Calu3 (cell line): ENCODE measurements at regions not wholly inside any gene's neighbourhood (a gene's known extent, or its start where the extent isn't known, plus 50 kb on each side); places are given as distances from the start of the nearest gene placed in this dataset.
A peak's percentile ranks its signal among the peaks of the same experiment; 100 is the strongest.

Source experiments
- BruUV-seq: library from RNA; stranded (reverse); fragments of 400-500 nt; replicated peaks from 2 replicates; lab custom pipeline; 2021; lab: Mats Ljungman, UMichigan
- CTCF ChIA-PET: fragments of 300-600 bp; sonication (Branson Sonifier 250); formaldehyde crosslinking; loops from one replicate; lab custom pipeline; 2022; ENCODE audit warnings: antibody characterized with exemption; lab: Charles Lee
- DNase-seq: peaks from one replicate; pipeline ENCODE4 v3.0.0; 2022
- H3K27ac Mint-ChIP-seq: one replicate; pipeline ENCODE4 v1.8.0; 2022; ENCODE audit warnings: mixed read lengths; ENCODE audit not compliant: unreplicated experiment
- H3K27me3 Mint-ChIP-seq: one replicate; pipeline ENCODE4 v1.8.0; 2022; ENCODE audit warnings: mixed read lengths; ENCODE audit not compliant: unreplicated experiment
- H3K36me3 Mint-ChIP-seq: one replicate; pipeline ENCODE4 v1.8.0; 2022; ENCODE audit warnings: mild to moderate bottlenecking, moderate library complexity, mixed read lengths; ENCODE audit not compliant: insufficient read depth, unreplicated experiment
- H3K4me1 Mint-ChIP-seq: one replicate; pipeline ENCODE4 v1.8.0; 2022; ENCODE audit warnings: mild to moderate bottlenecking, low read depth, mixed read lengths; ENCODE audit not compliant: unreplicated experiment
- H3K4me3 Mint-ChIP-seq: one replicate; pipeline ENCODE4 v1.8.0; 2022; ENCODE audit warnings: mild to moderate bottlenecking, low read depth, moderate library complexity, mixed read lengths; ENCODE audit not compliant: unreplicated experiment
- H3K9me3 Mint-ChIP-seq: one replicate; pipeline ENCODE4 v1.8.0; 2022; ENCODE audit warnings: low read depth, mixed read lengths; ENCODE audit not compliant: unreplicated experiment
- CTCF ChIP-seq: fragments of 200-600 bp; IDR thresholded peaks from one replicate; pipeline ENCODE4 v1.8.0; 2022; ENCODE audit warnings: antibody characterized with exemption; ENCODE audit not compliant: unreplicated experiment
- intact Hi-C: fragments of 100-400 bp; cut with micrococcal nuclease; formaldehyde crosslinking; loops from one replicate; pipeline ENCODE4 v1.10.0; 2022; ENCODE audit not compliant: unreplicated experiment

GRCh38 chr4:23741681-23742191, 148.1 kb downstream of the PPARGC1A start:
- Mint-ChIP-seq H3K27ac (no peak overlapping the region), H3K4me3 (no peak overlapping the region), H3K27me3 (no peaks in the 10 kb centered on the region), H3K4me1 (peaks cover 8% of the 10 kb centered on the region), H3K9me3 (peaks cover 3% of the 10 kb centered on the region), H3K36me3 (no peaks in the 10 kb centered on the region)
- CTCF ChIA-PET: no interaction called here
- no peak for DNase-seq
- no peak for TF ChIP-seq CTCF
- no TSS peak for BruUV-seq
- intact Hi-C loops: no loop called here

GRCh38 chr4:23737571-23737970, 152.3 kb downstream of the PPARGC1A start:
- CTCF ChIA-PET: no interaction called here
- BruUV-seq: no TSS peak

DNA sequence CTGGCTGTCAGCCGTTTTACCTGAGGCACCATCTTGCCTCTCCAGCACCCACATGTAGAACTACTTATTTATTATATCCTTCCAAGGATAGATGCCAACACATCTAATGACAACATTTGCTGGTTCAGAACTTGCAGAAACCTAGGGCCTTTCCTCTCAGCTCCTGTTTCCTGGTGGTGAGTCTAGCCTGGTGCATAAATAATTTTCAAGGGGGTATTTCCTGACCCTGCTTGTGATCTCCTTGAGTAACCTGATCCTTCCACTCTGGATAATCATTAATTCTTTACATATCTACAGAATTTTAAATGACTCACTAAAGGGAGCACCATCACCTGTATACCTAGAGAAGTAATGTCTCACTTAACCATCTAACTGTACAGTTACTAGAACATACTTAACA, 153.4 kb downstream of the PPARGC1A start:
- Mint-ChIP-seq H3K27ac (no peak overlapping the region), H3K4me1 (peaks cover 33% of the 10 kb centered on the region), H3K27me3 (no peaks in the 10 kb centered on the region), H3K9me3 (no peaks in the 10 kb centered on the region), H3K36me3 (no peaks in the 10 kb centered on the region), H3K4me3 (no peak overlapping the region)
- CTCF ChIA-PET: no interaction called here
- no TSS peak for BruUV-seq
- intact Hi-C loops: no loop called here
- TF ChIP-seq CTCF: no peak
- peak; percentile 7 for DNase-seq

More at GRCh38 chr4:23737571-23737970, 152.3 kb downstream of the PPARGC1A start:
- Mint-ChIP-seq H3K27me3 (no peaks in the 10 kb centered on the region), H3K4me3 (no peak overlapping the region), H3K4me1 (peaks cover 33% of the 10 kb centered on the region), H3K36me3 (no peaks in the 10 kb centered on the region), H3K27ac (no peak overlapping the region), H3K9me3 (no peaks in the 10 kb centered on the region)
- no peak for DNase-seq
- intact Hi-C loops: no loop called here
- TF ChIP-seq CTCF: no peak

- no peaks in the 10 kb centered on the region for H3K36me3 Mint-ChIP-seq
- H3K9me3 Mint-ChIP-seq: no peaks in the 10 kb centered on the region
- no peak for DNase-seq
- no TSS peak for BruUV-seq
- intact Hi-C loops: no loop called here
- H3K27me3 Mint-ChIP-seq: no peaks in the 10 kb centered on the region
- H3K27ac Mint-ChIP-seq: no peak overlapping the region
- no peak for TF ChIP-seq CTCF
- CTCF ChIA-PET: interaction anchor here (0.7 kb wide), 1 partner anchor 25 kb away, joined by 3 read pairs; no protein-coding TSS in a partner anchor
- H3K4me1 Mint-ChIP-seq: peaks cover 34% of the 10 kb centered on the region
- no peak overlapping the region for H3K4me3 Mint-ChIP-seq
These were observed 155.8 kb downstream of the PPARGC1A start for GRCh38 chr4:23734000-23734399.
